ENCODE measurements at regions not wholly inside any gene's neighbourhood (a gene's known extent, or its start where the extent isn't known, plus 50 kb on each side); places are given as distances from the start of the nearest gene placed in this dataset.

DNA sequence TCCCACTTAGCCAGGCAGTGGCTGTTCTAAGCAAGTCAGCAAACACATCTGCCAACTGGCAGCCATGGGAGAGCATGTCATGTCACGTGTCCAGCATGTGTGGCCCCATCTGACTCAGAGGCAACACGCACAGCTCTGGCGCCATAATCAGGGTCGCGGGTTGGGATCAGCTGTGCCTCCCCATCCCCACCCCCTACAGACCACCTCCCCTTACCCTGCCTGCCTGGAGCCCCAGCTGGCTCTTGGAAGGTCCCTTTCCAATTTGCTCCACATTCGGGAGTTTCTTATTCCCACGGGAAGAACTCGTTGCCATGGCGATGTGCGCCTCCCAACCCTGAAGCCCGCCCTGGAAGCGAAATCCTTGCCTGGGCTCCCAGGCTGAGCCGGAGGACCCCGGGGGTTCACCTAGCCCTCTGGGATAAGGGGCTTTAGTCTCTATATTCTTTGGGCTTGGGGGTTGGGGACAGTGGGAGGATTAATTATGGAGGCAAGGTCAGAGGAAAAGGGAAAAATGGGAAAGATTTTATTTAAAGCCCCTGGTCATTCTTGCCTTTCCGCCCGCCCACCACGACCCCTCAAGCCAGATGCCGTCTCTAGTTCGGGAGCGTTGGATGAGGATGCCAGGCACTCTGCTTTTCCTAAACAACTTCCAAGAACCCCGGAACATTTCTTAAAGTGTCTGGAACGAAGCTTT lies 283.7 kb downstream of the ZEB1 start:
- no peak for TF ChIP-seq ZNF529 (tag by site-specific recombination; IDR thresholded peaks at IDR 0.05; ENCODE audit: insufficient replicate concordance)
- no peak for TF ChIP-seq TCF7L2 (IDR thresholded peaks at IDR 0.05; ENCODE audit: borderline replicate concordance, low read depth, low read length)
- TF ChIP-seq, protein P1, sequence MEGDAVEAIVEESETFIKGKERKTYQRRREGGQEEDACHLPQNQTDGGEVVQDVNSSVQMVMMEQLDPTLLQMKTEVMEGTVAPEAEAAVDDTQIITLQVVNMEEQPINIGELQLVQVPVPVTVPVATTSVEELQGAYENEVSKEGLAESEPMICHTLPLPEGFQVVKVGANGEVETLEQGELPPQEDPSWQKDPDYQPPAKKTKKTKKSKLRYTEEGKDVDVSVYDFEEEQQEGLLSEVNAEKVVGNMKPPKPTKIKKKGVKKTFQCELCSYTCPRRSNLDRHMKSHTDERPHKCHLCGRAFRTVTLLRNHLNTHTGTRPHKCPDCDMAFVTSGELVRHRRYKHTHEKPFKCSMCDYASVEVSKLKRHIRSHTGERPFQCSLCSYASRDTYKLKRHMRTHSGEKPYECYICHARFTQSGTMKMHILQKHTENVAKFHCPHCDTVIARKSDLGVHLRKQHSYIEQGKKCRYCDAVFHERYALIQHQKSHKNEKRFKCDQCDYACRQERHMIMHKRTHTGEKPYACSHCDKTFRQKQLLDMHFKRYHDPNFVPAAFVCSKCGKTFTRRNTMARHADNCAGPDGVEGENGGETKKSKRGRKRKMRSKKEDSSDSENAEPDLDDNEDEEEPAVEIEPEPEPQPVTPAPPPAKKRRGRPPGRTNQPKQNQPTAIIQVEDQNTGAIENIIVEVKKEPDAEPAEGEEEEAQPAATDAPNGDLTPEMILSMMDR (tag by site-specific recombination; IDR thresholded peaks at IDR 0.05), result no peak
- no peak for TF ChIP-seq TRIM28 (IDR thresholded peaks at IDR 0.05; ENCODE audit: borderline replicate concordance, low read length)

Data from HEK293 (cell line).